ENCODE measurements at regions not wholly inside any gene's neighbourhood (a gene's known extent, or its start where the extent isn't known, plus 50 kb on each side); places are given as distances from the start of the nearest gene placed in this dataset.

- TF ChIP-seq CTCF (IDR thresholded peaks at IDR 0.05) = no peak
- no peak for TF ChIP-seq EZH2 (IDR thresholded peaks at IDR 0.05; ENCODE audit: borderline replicate concordance, insufficient read depth, low read depth, low read length, poor library complexity, severe bottlenecking)
Observed at GRCh38 chr5:4893063-4893744, 246.9 kb upstream of the ADAMTS16 start.
